ENCODE measurements at regions not wholly inside any gene's neighbourhood (a gene's known extent, or its start where the extent isn't known, plus 50 kb on each side); places are given as distances from the start of the nearest gene placed in this dataset.

DNA sequence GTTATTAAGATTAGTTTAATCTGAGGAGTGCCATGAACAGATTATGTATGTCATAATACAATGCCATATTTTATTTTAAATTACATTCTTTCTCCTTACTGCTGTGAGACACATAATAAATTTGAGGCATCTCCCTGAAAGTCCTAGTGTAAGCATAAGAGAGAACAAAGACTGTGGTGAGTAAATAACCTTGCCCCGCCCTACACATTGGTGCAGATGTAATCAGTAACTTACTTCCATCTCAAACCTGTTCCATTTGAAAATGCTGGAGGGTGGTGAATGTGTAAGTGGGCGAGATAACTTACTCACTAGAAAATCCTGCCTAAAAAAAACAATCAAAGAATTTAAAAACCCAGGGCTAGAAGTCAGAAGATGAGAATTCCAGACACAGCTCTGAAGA, 338.1 kb upstream of the SLIT2 start:
- DNase-seq (ENCODE audit: insufficient read length, low spot score), result no peak
- no peak for FAIRE-seq
- TF ChIP-seq POLR2A (IDR thresholded peaks at IDR 0.05; ENCODE audit: low read depth, low read length), result no peak

DNA sequence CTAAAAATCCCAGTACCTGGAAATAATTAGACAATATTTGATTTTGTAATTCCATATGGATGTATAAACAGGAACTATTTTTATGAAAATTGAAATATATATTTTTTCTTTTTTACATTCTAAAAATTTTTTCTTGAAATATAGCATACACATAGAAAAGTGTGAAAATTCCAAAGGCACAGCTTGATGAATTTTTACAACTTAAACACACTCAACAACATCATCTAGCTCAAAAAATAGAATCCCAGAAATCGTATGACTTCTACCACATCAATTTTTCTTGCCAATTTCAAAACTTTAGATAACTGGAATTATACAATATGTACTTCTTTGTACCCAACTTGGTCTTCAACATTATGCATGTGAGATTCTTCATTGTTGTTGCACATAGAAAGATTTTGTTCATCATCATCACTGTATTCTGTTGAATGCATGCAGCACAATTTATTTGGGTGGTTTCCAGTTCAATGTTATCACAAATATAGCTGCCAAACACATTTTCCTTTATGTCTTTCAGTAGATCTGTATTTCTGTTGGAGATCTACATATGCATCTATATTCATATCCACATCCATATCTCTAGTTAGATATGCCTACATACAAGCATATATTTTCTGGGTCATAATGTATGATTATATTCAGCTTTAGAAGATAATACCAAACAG, 340.7 kb upstream of the SLIT2 start:
- FAIRE-seq (no peak), DNase-seq (ENCODE audit: insufficient read length, low spot score) (no peak)
- TF ChIP-seq POLR2A (IDR thresholded peaks at IDR 0.05; ENCODE audit: low read depth, low read length), result no peak

DNA sequence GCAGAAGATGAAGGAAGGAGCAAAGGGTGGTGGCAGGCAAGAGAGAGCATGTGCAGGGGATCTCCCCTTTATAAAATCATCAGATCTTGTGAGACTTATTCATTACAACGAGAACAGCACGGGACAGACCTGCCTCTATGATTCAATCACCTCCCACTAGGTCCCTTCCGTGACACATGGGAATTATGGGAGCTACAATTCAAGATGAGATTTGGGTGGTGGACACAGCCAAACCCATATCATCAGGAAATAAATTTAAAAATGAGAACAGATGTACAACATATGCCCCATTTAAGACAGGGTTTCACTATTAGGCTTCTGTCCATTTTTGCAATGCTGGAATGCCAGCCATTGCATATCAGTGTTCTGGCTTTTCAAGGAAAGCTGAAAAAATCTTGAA, 346.7 kb upstream of the SLIT2 start:
- TF ChIP-seq POLR2A (IDR thresholded peaks at IDR 0.05; ENCODE audit: low read depth, low read length), result no peak
- FAIRE-seq (no peak), DNase-seq (ENCODE audit: insufficient read length, low spot score) (no peak)

GRCh38 chr4:19888587-19888986, 363.1 kb upstream of the SLIT2 start:
- DNase-seq (ENCODE audit: insufficient read length, low spot score) (no peak), FAIRE-seq (no peak)
- TF ChIP-seq POLR2A (IDR thresholded peaks at IDR 0.05; ENCODE audit: low read depth, low read length), result no peak

DNA sequence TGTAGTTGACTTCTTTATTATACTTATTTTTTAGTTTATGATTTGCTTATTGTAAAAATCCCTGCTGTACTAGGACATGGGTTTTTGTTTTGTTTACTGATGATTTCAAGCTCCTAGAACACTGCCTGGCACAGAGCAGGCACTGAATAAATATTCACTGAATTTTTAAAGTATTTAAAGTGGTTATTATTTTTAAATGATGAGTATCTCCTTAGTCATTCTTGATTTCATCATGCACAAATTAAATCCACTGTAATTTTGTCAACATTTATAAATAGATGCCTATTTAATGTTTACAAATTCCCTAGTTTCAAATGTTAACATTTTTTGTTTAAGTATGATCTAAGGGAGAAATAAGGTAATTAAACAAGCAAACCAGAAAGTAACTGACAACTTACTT, 367.9 kb upstream of the SLIT2 start:
- FAIRE-seq, result no peak
- no peak for DNase-seq (ENCODE audit: insufficient read length, low spot score)
- no peak for TF ChIP-seq POLR2A (IDR thresholded peaks at IDR 0.05; ENCODE audit: low read depth, low read length)

GRCh38 chr4:19880206-19880605, 371.5 kb upstream of the SLIT2 start:
- no peak for TF ChIP-seq POLR2A (IDR thresholded peaks at IDR 0.05; ENCODE audit: low read depth, low read length)
- DNase-seq (ENCODE audit: insufficient read length, low spot score), result no peak
- FAIRE-seq, result no peak

DNA sequence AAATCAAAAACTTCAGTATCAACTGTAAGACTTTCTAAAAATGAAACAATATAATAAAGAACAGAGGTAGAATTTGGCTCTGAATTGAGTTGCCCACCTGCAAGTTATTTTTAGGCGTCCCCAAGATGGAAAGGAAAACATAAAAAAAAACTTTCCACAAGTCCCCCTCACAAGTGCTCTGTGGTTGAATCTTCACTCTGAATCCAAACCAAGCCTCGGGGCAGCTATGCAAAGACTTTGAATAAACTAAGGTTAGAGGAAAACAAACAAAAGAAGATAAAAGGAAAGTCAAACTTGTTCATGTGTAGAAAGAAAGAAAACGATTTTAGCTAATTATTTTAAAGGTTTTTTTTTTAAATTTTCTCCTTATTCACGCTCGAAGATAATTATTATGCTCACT, 372.4 kb upstream of the SLIT2 start:
- no peak for TF ChIP-seq POLR2A (IDR thresholded peaks at IDR 0.05; ENCODE audit: low read depth, low read length)
- DNase-seq (ENCODE audit: insufficient read length, low spot score), result no peak
- no peak for FAIRE-seq

GRCh38 chr4:19857991-19858390, 393.7 kb upstream of the SLIT2 start:
- no peak for TF ChIP-seq POLR2A (IDR thresholded peaks at IDR 0.05; ENCODE audit: low read depth, low read length)
- no peak for DNase-seq (ENCODE audit: insufficient read length, low spot score)
- no peak for FAIRE-seq

GRCh38 chr4:19857380-19857779, 394.3 kb upstream of the SLIT2 start:
- DNase-seq (ENCODE audit: insufficient read length, low spot score) (no peak), FAIRE-seq (no peak)
- TF ChIP-seq POLR2A (IDR thresholded peaks at IDR 0.05; ENCODE audit: low read depth, low read length), result no peak

GRCh38 chr4:19850909-19851308, 400.8 kb upstream of the SLIT2 start:
- FAIRE-seq (peak; percentile 97), DNase-seq (ENCODE audit: insufficient read length, low spot score) (peak; percentile 24)
- no peak for TF ChIP-seq POLR2A (IDR thresholded peaks at IDR 0.05; ENCODE audit: low read depth, low read length)

DNA sequence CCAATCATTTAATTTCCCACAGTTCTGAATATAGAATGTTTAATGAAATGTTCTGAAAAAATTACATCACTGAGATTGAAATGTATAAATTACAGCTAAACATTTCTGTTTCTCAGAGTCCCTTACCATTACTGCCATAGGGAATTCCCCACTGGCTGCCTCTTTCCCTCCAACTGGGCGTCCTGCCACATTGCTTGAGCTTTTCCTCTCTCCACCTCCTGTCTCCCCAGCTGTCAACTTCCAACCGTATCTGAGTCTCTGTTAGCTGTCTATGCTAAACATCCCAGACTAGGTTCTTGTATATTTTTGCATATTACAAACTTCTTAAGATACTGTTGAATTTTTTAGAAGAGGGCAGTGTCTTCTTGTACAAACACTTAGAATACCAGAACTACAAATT, 407.3 kb upstream of the SLIT2 start:
- FAIRE-seq, result no peak

DNA sequence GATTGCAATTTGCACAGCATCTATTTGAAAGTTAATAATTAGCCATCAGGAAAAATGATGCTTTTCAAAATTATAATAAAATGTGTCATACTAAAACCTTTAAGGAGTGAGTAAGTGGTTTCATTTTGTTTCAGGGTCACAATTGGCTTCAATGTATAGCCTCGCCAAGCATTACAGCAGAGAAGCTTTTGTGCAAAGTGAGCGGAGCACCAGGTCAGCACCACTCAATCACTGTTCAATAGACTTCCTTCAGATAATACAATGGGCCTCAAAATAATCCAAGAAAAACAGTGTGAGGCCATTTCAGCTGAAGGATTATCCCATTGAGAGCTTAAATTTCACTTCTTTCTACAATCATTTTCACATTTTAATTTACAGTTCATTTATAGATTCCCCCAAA, 409.2 kb upstream of the SLIT2 start:
- TF ChIP-seq POLR2A (IDR thresholded peaks at IDR 0.05; ENCODE audit: low read depth, low read length), result no peak
- DNase-seq (ENCODE audit: insufficient read length, low spot score) (no peak), FAIRE-seq (no peak)

More for the DNA sequence above, 407.3 kb upstream of the SLIT2 start:
- DNase-seq (ENCODE audit: insufficient read length, low spot score), result no peak
- TF ChIP-seq POLR2A (IDR thresholded peaks at IDR 0.05; ENCODE audit: low read depth, low read length), result no peak

DNA sequence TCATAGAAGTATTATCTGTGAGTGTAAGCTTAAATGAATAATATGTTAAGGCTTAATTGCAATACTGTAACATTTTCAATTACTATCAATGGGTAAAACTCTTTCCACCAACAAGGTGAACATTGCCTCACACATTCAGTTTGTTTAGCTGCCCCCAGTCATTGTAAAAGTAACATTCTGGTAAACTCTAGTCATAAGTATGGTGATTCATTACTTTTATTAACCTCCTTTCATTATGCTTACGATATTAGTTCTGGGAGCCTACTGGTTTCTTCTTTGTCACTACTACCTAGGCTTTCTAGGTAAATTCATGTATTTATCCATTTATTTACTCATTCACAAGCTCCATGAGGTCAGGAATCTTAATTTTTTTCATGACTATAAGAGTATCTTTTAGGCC, 412.8 kb upstream of the SLIT2 start:
- no peak for FAIRE-seq
- TF ChIP-seq POLR2A (IDR thresholded peaks at IDR 0.05; ENCODE audit: low read depth, low read length), result no peak
- no peak for DNase-seq (ENCODE audit: insufficient read length, low spot score)

- no peak for TF ChIP-seq POLR2A (IDR thresholded peaks at IDR 0.05; ENCODE audit: low read depth, low read length)
- no peak for DNase-seq (ENCODE audit: insufficient read length, low spot score)
Observed at GRCh38 chr4:19835429-19835828, 416.3 kb upstream of the SLIT2 start.

DNA sequence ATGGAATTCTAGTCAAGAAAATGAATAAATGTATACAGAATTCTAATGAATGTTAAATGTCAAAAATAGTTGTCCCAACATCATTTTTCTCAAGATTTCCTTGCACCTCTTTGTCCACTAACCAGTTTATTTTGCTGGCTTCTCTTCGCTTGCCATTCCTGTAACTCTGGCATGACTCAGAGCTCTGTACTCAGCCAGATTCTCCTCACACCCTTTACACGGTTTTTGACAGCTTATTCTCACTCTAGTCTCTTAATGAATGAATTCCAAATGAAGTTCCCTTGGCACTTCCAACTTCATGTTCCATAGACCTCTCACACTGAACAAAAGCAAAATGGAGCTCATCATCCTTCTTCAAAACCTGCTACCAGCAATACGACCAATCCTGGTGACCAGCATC, 419.3 kb upstream of the SLIT2 start:
- FAIRE-seq (no peak), DNase-seq (ENCODE audit: insufficient read length, low spot score) (no peak)
- TF ChIP-seq POLR2A (IDR thresholded peaks at IDR 0.05; ENCODE audit: low read depth, low read length), result no peak

More at GRCh38 chr4:19835429-19835828, 416.3 kb upstream of the SLIT2 start:
- no peak for FAIRE-seq

All from H54 (cell line).